WI38 (cell line): ENCODE measurements at regions not wholly inside any gene's neighbourhood (a gene's known extent, or its start where the extent isn't known, plus 50 kb on each side); places are given as distances from the start of the nearest gene placed in this dataset.
"Not testable (repeated sequence)": the region's sequence is repeated elsewhere in the genome, so short reads cannot be mapped to it uniquely, and the experiment has no call there.

Source experiments
- H3K4me3 ChIP-seq: 2 replicates; pipeline ENCODE4 v1.5.1; 2011; ENCODE audit warnings: low read depth, mild to moderate bottlenecking, control low read depth, low read length
- CTCF ChIP-seq: IDR thresholded peaks from 2 replicates; pipeline ENCODE4 v1.5.1; 2012; ENCODE audit warnings: low read depth, mild to moderate bottlenecking, control low read depth, low read length

- no peak overlapping the region for H3K4me3 ChIP-seq
- no peak for TF ChIP-seq CTCF
These were observed 1512.8 kb downstream of the REEP3 start for GRCh38 chr10:65033957-65034356.

GRCh38 chr10:65040796-65041195 is 1519.6 kb downstream of the REEP3 start:
- no peak overlapping the region for H3K4me3 ChIP-seq
- TF ChIP-seq CTCF = no peak

- TF ChIP-seq CTCF = no peak
- no peak overlapping the region for H3K4me3 ChIP-seq
These were observed 1520.1 kb downstream of the REEP3 start for GRCh38 chr10:65041307-65041706.

- TF ChIP-seq CTCF = no peak
- no peak overlapping the region for H3K4me3 ChIP-seq
These were observed 1521.3 kb downstream of the REEP3 start for GRCh38 chr10:65042496-65042895.

- no peak overlapping the region for H3K4me3 ChIP-seq
- no peak for TF ChIP-seq CTCF
These were observed 1525.6 kb downstream of the REEP3 start for GRCh38 chr10:65046831-65047230.

GRCh38 chr10:65052111-65052510 is 1530.9 kb downstream of the REEP3 start:
- H3K4me3 ChIP-seq = not testable (repeated sequence)

GRCh38 chr10:65053397-65053796 is 1532.2 kb downstream of the REEP3 start:
- H3K4me3 ChIP-seq = not testable (repeated sequence)

- H3K4me3 ChIP-seq = not testable (repeated sequence)
These were observed 1532.7 kb downstream of the REEP3 start for GRCh38 chr10:65053831-65054351.

GRCh38 chr10:65054701-65055100 is 1533.5 kb downstream of the REEP3 start:
- not testable (repeated sequence) for H3K4me3 ChIP-seq

- no peak overlapping the region for H3K4me3 ChIP-seq
- TF ChIP-seq CTCF = no peak
These were observed 1544.1 kb downstream of the REEP3 start for GRCh38 chr10:65065278-65065677.
